Hepatocyte (in vitro differentiated cells): ENCODE measurements at regions not wholly inside any gene's neighbourhood (a gene's known extent, or its start where the extent isn't known, plus 50 kb on each side); places are given as distances from the start of the nearest gene placed in this dataset.

Experiments
- EZH2 ChIP-seq: fragments of 200-600 bp; sonication (generic); IDR thresholded peaks from 2 replicates; pipeline ENCODE4 v1.6.1; 2016; ENCODE audit warnings: antibody characterized with exemption, mild to moderate bottlenecking, borderline replicate concordance
- EZH2phosphoT487 ChIP-seq: fragments of 200-600 bp; sonication (generic); IDR thresholded peaks from one replicate; pipeline ENCODE4 v1.6.1; 2018; ENCODE audit warnings: antibody characterized with exemption, mild to moderate bottlenecking, low read depth, moderate library complexity; ENCODE audit not compliant: unreplicated experiment, severe bottlenecking
- TF ChIP-seq, protein P1 (sequence below): fragments of 200-600 bp; sonication (generic); IDR thresholded peaks from 2 replicates; pipeline ENCODE4 v1.5.1; 2016; ENCODE audit warnings: antibody characterized with exemption, mild to moderate bottlenecking; ENCODE audit not compliant: poor library complexity

DNA sequence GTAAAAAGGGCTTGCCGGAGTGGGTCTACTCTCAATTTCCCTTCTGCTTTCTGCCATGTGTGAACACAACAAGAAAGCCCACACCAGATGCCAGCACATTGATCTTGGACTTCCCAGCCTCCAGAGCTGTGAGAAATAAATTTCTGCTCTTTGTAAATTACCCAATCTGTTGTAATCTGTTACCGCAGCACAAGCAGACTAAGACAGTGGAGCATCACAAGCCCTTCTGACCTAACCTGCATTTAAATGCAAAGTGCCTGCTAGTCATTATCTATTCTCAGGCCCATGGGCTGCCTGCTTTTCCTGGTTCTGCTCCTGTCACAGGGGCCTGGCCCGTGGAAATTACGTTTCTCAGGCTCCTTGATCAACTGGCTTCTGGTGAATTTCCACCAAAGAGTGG, 199.3 kb upstream of the AUTS2 start:
- TF ChIP-seq, protein P1, sequence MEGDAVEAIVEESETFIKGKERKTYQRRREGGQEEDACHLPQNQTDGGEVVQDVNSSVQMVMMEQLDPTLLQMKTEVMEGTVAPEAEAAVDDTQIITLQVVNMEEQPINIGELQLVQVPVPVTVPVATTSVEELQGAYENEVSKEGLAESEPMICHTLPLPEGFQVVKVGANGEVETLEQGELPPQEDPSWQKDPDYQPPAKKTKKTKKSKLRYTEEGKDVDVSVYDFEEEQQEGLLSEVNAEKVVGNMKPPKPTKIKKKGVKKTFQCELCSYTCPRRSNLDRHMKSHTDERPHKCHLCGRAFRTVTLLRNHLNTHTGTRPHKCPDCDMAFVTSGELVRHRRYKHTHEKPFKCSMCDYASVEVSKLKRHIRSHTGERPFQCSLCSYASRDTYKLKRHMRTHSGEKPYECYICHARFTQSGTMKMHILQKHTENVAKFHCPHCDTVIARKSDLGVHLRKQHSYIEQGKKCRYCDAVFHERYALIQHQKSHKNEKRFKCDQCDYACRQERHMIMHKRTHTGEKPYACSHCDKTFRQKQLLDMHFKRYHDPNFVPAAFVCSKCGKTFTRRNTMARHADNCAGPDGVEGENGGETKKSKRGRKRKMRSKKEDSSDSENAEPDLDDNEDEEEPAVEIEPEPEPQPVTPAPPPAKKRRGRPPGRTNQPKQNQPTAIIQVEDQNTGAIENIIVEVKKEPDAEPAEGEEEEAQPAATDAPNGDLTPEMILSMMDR: no peak
- TF ChIP-seq EZH2: no peak
- TF ChIP-seq EZH2phosphoT487: no peak
